GM23338 (cell line): ENCODE measurements at regions not wholly inside any gene's neighbourhood (a gene's known extent, or its start where the extent isn't known, plus 50 kb on each side); places are given as distances from the start of the nearest gene placed in this dataset.

Source experiments
- ATAC-seq: fragments of 200-7000 bp; cut with Tn5 transposase; 3 replicates; pipeline ENCODE4 v1.9.1; 2020
- DNase-seq: peaks from one replicate; pipeline ENCODE4 v3.0.0-alpha.2; 2015; ENCODE audit warnings: low spot score
- H2AFZ ChIP-seq: fragments of 200-600 bp; sonication (generic); 2 replicates; pipeline ENCODE4 v1.8.0; 2016; ENCODE audit warnings: antibody characterized with exemption, mild to moderate bottlenecking, moderate library complexity
- H3F3A ChIP-seq: fragments of 200-600 bp; sonication (generic); replicated peaks from 2 replicates; pipeline ENCODE4 v1.8.0; 2017; ENCODE audit warnings: antibody characterized with exemption, mixed run types, low read depth
- H3K27ac ChIP-seq: fragments of 200-600 bp; sonication (generic); 2 replicates; pipeline ENCODE4 v1.6.1; 2016; ENCODE audit warnings: low read depth
- H3K27me3 ChIP-seq: fragments of 200-600 bp; sonication (generic); 2 replicates; pipeline ENCODE4 v1.8.0; 2016; ENCODE audit warnings: mild to moderate bottlenecking, mixed run types, moderate library complexity; ENCODE audit not compliant: insufficient read depth
- H3K36me3 ChIP-seq: fragments of 200-600 bp; sonication (generic); 2 replicates; pipeline ENCODE4 v1.8.0; 2016; ENCODE audit warnings: mild to moderate bottlenecking; ENCODE audit not compliant: insufficient read depth
- H3K4me1 ChIP-seq: fragments of 200-600 bp; sonication (generic); 2 replicates; pipeline ENCODE4 v1.8.0; 2016; ENCODE audit warnings: mild to moderate bottlenecking, moderate library complexity; ENCODE audit not compliant: insufficient read depth
- H3K4me2 ChIP-seq: fragments of 200-600 bp; sonication (generic); 2 replicates; pipeline ENCODE4 v1.7.1; 2017; ENCODE audit warnings: mixed run types
- H3K4me3 ChIP-seq: fragments of 200-600 bp; sonication (generic); 2 replicates; pipeline ENCODE4 v1.6.1; 2016; ENCODE audit warnings: mixed run types
- H3K79me2 ChIP-seq: fragments of 200-600 bp; sonication (generic); replicated peaks from 2 replicates; pipeline ENCODE4 v1.8.0; 2017; ENCODE audit warnings: mild to moderate bottlenecking; ENCODE audit not compliant: insufficient read depth
- H3K9me2 ChIP-seq: fragments of 200-600 bp; sonication (generic); 2 replicates; pipeline ENCODE4 v1.8.0; 2017; ENCODE audit not compliant: insufficient read depth
- H4K20me1 ChIP-seq: fragments of 200-600 bp; sonication (generic); replicated peaks from 2 replicates; pipeline ENCODE4 v1.8.0; 2017; ENCODE audit warnings: mild to moderate bottlenecking; ENCODE audit not compliant: insufficient read depth
- H3K27ac Mint-ChIP-seq: 2 replicates; pipeline ENCODE4 v1.8.0; 2020; ENCODE audit warnings: inconsistent platforms, mild to moderate bottlenecking, moderate library complexity, mixed read lengths
- H3K27me3 Mint-ChIP-seq: 3 replicates; pipeline ENCODE4 v1.8.0; 2022; ENCODE audit warnings: low read depth, mild to moderate bottlenecking, moderate library complexity, mixed read lengths, inconsistent platforms; ENCODE audit not compliant: insufficient read depth, poor library complexity
- H3K36me3 Mint-ChIP-seq: 3 replicates; pipeline ENCODE4 v1.8.0; 2021; ENCODE audit warnings: low read depth, mild to moderate bottlenecking, inconsistent platforms, moderate library complexity, mixed read lengths
- H3K4me1 Mint-ChIP-seq: 3 replicates; pipeline ENCODE4 v1.8.0; 2020; ENCODE audit warnings: mild to moderate bottlenecking, inconsistent platforms, mixed read lengths
- H3K4me3 Mint-ChIP-seq: 3 replicates; pipeline ENCODE4 v1.8.0; 2021; ENCODE audit warnings: moderate library complexity, mild to moderate bottlenecking, inconsistent platforms, mixed read lengths
- H3K9me3 Mint-ChIP-seq: 3 replicates; pipeline ENCODE4 v1.8.0; 2020; ENCODE audit warnings: moderate library complexity, mild to moderate bottlenecking, inconsistent platforms, mixed read lengths
- CREB1 ChIP-seq: fragments of 250-450 bp; sonication (Bioruptor Pico); IDR thresholded peaks from 2 replicates; pipeline ENCODE4 v1.5.0; 2020; ENCODE audit warnings: low read depth, mild to moderate bottlenecking, moderate library complexity
- EZH2 ChIP-seq: fragments of 200-600 bp; sonication (generic); IDR thresholded peaks from one replicate; pipeline ENCODE4 v1.8.0; 2017; ENCODE audit warnings: antibody characterized with exemption, mild to moderate bottlenecking, low read depth; ENCODE audit not compliant: unreplicated experiment
- EZH2phosphoT487 ChIP-seq: fragments of 200-600 bp; sonication (generic); IDR thresholded peaks from one replicate; pipeline ENCODE4 v1.8.1; 2018; ENCODE audit warnings: antibody characterized with exemption; ENCODE audit not compliant: unreplicated experiment
- JUNB ChIP-seq: IDR thresholded peaks from one replicate; pipeline ENCODE4 v1.6.1; 2016; ENCODE audit warnings: antibody characterized with exemption; ENCODE audit not compliant: unreplicated experiment
- NANOG ChIP-seq: IDR thresholded peaks from 2 replicates; pipeline ENCODE4 v1.6.1; 2016; ENCODE audit warnings: antibody characterized with exemption, borderline replicate concordance
- POLR2AphosphoS5 ChIP-seq: IDR thresholded peaks from 2 replicates; pipeline ENCODE4 v1.6.1; 2016; ENCODE audit warnings: antibody characterized with exemption, low read depth
- REST ChIP-seq: IDR thresholded peaks from one replicate; pipeline ENCODE4 v1.6.1; 2018; ENCODE audit warnings: antibody characterized with exemption; ENCODE audit not compliant: unreplicated experiment
- STAT1 ChIP-seq: IDR thresholded peaks from one replicate; pipeline ENCODE4 v1.6.1; 2016; ENCODE audit warnings: antibody characterized with exemption; ENCODE audit not compliant: unreplicated experiment
- ZNF114 ChIP-seq: fragments of 250-450 bp; sonication (Bioruptor Pico); IDR thresholded peaks from 2 replicates; pipeline ENCODE4 v1.5.0; 2020; ENCODE audit warnings: mild to moderate bottlenecking, moderate library complexity
- ZNF331 ChIP-seq: fragments of 250-450 bp; sonication (Bioruptor Pico); IDR thresholded peaks from 2 replicates; pipeline ENCODE4 v1.5.0; 2020; ENCODE audit warnings: low read depth, mild to moderate bottlenecking, moderate library complexity
- ZNF462 ChIP-seq: fragments of 250-450 bp; sonication (Bioruptor Pico); IDR thresholded peaks from 2 replicates; pipeline ENCODE4 v1.5.0; 2020; ENCODE audit warnings: mild to moderate bottlenecking, moderate library complexity
- TF ChIP-seq, protein P1 (sequence below), 2 experiments: fragments of 200-600 bp in 1 of 2; sonication (generic) in 1 of 2; conservative IDR thresholded peaks; 2 replicates each; pipeline versions ENCODE4 v1.5.1 to v1.6.1; 2016 to 2017; ENCODE audit warnings: antibody characterized with exemption in 2 of 2, low read depth in 2 of 2, mild to moderate bottlenecking in 2 of 2, moderate library complexity in 1 of 2
- TF ChIP-seq, protein P2 (sequence below): IDR thresholded peaks from 2 replicates; pipeline ENCODE4 v1.6.1; 2016; ENCODE audit warnings: antibody characterized with exemption

DNA sequence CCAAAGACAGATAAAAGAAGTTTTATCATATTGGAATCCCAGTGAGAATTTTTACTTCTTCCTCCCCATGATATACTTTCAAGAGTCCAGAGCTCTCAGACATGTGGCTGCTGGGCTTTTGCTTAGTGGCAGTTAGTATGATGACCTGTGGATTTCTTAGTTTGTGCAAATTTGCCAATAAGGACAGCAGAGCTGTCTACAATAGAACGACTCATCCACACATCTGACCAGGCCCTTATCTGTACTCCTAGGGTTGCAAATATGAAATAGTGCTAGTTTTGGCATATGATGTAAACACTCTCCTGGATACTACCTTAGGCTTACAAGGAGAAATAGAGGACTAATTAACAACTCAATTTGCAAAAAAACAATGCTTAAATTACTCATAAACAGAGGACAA is 758.4 kb upstream of the TMEFF2 start:
- Histone ChIP-seq H3K27me3 (no peaks in the 10 kb centered on the region), H2AFZ (no peak overlapping the region), H3K79me2 (no peaks in the 10 kb centered on the region), H3F3A (no peaks in the 10 kb centered on the region), H4K20me1 (no peaks in the 10 kb centered on the region), H3K4me1 (no peaks in the 10 kb centered on the region), H3K4me2 (no peak overlapping the region), H3K4me3 (no peak overlapping the region), H3K36me3 (no peaks in the 10 kb centered on the region), H3K27ac (no peak overlapping the region), H3K9me2 (no peaks in the 10 kb centered on the region; the same call in 1 of the 2 replicates)
- no peak for TF ChIP-seq EZH2phosphoT487
- no peak for TF ChIP-seq NANOG
- TF ChIP-seq POLR2AphosphoS5 = no peak
- TF ChIP-seq REST = no peak
- TF ChIP-seq ZNF114 (CRISPR knock-in tag) = no peak
- no peak for TF ChIP-seq CREB1 (CRISPR knock-in tag)
- TF ChIP-seq JUNB = no peak
- TF ChIP-seq, protein P1, sequence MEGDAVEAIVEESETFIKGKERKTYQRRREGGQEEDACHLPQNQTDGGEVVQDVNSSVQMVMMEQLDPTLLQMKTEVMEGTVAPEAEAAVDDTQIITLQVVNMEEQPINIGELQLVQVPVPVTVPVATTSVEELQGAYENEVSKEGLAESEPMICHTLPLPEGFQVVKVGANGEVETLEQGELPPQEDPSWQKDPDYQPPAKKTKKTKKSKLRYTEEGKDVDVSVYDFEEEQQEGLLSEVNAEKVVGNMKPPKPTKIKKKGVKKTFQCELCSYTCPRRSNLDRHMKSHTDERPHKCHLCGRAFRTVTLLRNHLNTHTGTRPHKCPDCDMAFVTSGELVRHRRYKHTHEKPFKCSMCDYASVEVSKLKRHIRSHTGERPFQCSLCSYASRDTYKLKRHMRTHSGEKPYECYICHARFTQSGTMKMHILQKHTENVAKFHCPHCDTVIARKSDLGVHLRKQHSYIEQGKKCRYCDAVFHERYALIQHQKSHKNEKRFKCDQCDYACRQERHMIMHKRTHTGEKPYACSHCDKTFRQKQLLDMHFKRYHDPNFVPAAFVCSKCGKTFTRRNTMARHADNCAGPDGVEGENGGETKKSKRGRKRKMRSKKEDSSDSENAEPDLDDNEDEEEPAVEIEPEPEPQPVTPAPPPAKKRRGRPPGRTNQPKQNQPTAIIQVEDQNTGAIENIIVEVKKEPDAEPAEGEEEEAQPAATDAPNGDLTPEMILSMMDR (conservative IDR thresholded peaks at IDR 0.05; ENCODE audit: low read depth in 2 of 2) = no peak
- TF ChIP-seq ZNF331 = no peak
- TF ChIP-seq, protein P2, sequence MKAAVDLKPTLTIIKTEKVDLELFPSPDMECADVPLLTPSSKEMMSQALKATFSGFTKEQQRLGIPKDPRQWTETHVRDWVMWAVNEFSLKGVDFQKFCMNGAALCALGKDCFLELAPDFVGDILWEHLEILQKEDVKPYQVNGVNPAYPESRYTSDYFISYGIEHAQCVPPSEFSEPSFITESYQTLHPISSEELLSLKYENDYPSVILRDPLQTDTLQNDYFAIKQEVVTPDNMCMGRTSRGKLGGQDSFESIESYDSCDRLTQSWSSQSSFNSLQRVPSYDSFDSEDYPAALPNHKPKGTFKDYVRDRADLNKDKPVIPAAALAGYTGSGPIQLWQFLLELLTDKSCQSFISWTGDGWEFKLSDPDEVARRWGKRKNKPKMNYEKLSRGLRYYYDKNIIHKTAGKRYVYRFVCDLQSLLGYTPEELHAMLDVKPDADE = no peak
- TF ChIP-seq ZNF462 (CRISPR knock-in tag) = no peak
- TF ChIP-seq STAT1 = no peak
- no peak for TF ChIP-seq EZH2
- Mint-ChIP-seq H3K4me3 (no peak overlapping the region), H3K4me1 (no peaks in the 10 kb centered on the region), H3K36me3 (no peaks in the 10 kb centered on the region), H3K9me3 (no peaks in the 10 kb centered on the region), H3K27me3 (no peaks in the 10 kb centered on the region), H3K27ac (no peak overlapping the region)
- DNase-seq = no peak
- ATAC-seq = no peak
